Type B pancreatic cell (in vitro differentiated cells): ENCODE measurements at regions not wholly inside any gene's neighbourhood (a gene's known extent, or its start where the extent isn't known, plus 50 kb on each side); places are given as distances from the start of the nearest gene placed in this dataset.

ENCODE experiments used
- DNase-seq: peaks from one replicate; pipeline ENCODE4 v3.0.0; 2021; ENCODE audit warnings: mixed read lengths; ENCODE audit not compliant: unreplicated experiment; ENCODE audit errors: extremely low spot score
- H3K27ac Mint-ChIP-seq: 2 replicates; pipeline ENCODE4 v1.8.0; 2021; ENCODE audit warnings: mild to moderate bottlenecking, mixed read lengths
- H3K27me3 Mint-ChIP-seq: 2 replicates; pipeline ENCODE4 v1.8.0; 2021; ENCODE audit warnings: mixed read lengths
- H3K36me3 Mint-ChIP-seq: 2 replicates; pipeline ENCODE4 v1.8.0; 2021; ENCODE audit warnings: mixed read lengths
- H3K4me1 Mint-ChIP-seq: one replicate; pipeline ENCODE4 v1.8.0; 2021; ENCODE audit warnings: mixed read lengths; ENCODE audit not compliant: unreplicated experiment
- H3K4me3 Mint-ChIP-seq: 2 replicates; pipeline ENCODE4 v1.8.0; 2021; ENCODE audit warnings: mild to moderate bottlenecking, mixed read lengths
- H3K9me3 Mint-ChIP-seq: 2 replicates; pipeline ENCODE4 v1.8.0; 2021; ENCODE audit warnings: mixed read lengths
- TF ChIP-seq, protein P1 (sequence below): fragments of 200-600 bp; sonication (generic); conservative IDR thresholded peaks from 2 replicates; pipeline ENCODE4 v1.5.0; 2021; ENCODE audit warnings: antibody characterized with exemption, mild to moderate bottlenecking

DNA sequence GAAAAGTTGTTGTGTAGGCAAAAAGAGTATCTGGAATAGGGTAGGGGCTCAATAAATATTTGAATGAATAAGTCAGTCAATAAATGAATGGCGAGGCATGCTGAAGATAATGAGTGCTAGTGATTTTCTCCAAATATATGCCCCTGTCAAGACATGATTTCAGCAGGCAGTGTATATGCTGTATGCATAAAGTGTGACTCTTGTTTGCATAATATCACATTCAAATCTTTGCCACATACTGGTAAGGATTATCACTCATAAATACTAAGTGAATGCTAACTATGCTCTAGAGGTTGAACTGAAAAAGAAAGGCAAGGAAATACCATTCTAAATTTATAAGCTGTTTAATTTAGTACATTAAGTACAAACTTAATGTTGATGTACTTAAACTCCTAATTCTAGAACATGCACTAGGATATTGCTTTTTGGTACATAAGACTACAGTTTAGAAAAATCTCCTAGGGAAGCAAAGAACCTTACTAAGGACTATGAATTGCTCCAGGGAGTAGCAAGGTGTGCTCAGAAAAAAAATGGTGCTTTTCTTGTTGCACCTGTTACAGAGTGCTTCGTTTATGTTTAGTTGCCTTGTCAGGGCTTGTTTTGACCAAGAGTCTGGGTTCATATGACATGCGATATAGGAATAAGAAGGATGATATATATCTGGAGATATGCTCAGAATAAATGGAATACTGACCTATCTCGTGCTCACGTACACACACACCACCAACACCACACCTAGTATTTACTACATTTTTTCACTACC, 224.0 kb upstream of the TANK start:
- Mint-ChIP-seq H3K4me3 (peak overlapping the region; percentile 32), H3K27me3 (no peaks in the 10 kb centered on the region), H3K36me3 (no peaks in the 10 kb centered on the region), H3K27ac (peak overlapping the region; percentile 93), H3K9me3 (peaks cover 12% of the 10 kb centered on the region), H3K4me1 (peaks cover 5% of the 10 kb centered on the region)
- TF ChIP-seq, protein P1, sequence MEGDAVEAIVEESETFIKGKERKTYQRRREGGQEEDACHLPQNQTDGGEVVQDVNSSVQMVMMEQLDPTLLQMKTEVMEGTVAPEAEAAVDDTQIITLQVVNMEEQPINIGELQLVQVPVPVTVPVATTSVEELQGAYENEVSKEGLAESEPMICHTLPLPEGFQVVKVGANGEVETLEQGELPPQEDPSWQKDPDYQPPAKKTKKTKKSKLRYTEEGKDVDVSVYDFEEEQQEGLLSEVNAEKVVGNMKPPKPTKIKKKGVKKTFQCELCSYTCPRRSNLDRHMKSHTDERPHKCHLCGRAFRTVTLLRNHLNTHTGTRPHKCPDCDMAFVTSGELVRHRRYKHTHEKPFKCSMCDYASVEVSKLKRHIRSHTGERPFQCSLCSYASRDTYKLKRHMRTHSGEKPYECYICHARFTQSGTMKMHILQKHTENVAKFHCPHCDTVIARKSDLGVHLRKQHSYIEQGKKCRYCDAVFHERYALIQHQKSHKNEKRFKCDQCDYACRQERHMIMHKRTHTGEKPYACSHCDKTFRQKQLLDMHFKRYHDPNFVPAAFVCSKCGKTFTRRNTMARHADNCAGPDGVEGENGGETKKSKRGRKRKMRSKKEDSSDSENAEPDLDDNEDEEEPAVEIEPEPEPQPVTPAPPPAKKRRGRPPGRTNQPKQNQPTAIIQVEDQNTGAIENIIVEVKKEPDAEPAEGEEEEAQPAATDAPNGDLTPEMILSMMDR = no peak
- DNase-seq = no peak

DNA sequence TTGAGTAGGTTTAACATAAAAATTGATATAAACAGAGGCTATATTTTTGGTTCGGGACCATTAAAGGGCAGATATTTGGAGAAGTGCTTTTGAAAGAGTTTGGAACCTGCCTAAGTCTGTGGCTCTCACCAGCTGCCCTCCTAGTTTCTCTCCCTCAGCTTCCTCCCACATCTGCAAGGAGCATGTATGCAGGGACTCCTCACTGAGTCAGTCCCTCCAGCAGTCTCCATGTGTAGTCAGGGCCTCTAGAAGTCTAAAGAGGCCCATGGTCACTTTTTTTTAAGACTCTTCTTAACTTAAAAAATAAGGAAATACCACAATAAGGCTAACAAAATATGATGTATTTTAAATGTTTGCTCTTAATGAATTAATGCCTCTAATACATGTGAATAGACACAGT, 220.0 kb upstream of the TANK start:
- H3K9me3 Mint-ChIP-seq = peaks cover 12% of the 10 kb centered on the region
- H3K27me3 Mint-ChIP-seq = no peaks in the 10 kb centered on the region
- TF ChIP-seq, protein P1 = no peak
- no peak for DNase-seq
- no peak overlapping the region for H3K4me3 Mint-ChIP-seq
- H3K4me1 Mint-ChIP-seq = no peaks in the 10 kb centered on the region
- no peak overlapping the region for H3K27ac Mint-ChIP-seq
- H3K36me3 Mint-ChIP-seq = no peaks in the 10 kb centered on the region

DNA sequence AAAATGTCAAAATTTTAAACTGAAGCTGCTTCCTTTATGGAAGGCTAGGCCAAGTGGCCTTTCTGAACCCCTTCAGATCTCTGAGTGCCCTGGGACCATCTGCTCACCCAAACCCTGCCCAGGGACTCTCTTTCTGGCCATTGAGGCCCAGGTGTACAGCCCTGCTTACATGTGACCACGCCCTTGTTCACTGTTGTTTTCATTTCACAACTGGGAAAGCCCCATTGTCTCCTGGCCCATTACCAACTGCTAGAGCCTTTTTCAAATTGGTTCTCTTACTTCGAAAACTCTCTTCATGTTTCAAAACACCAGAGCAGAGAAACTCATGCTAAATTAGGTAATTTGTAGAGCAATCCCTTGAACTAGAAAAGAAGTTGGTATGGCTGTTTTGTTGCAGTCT, 219.5 kb upstream of the TANK start:
- no peak overlapping the region for H3K4me3 Mint-ChIP-seq
- TF ChIP-seq, protein P1 = no peak
- no peak for DNase-seq
- H3K9me3 Mint-ChIP-seq = peaks cover 12% of the 10 kb centered on the region
- no peak overlapping the region for H3K27ac Mint-ChIP-seq
- H3K36me3 Mint-ChIP-seq = no peaks in the 10 kb centered on the region
- H3K27me3 Mint-ChIP-seq = no peaks in the 10 kb centered on the region
- no peaks in the 10 kb centered on the region for H3K4me1 Mint-ChIP-seq

DNA sequence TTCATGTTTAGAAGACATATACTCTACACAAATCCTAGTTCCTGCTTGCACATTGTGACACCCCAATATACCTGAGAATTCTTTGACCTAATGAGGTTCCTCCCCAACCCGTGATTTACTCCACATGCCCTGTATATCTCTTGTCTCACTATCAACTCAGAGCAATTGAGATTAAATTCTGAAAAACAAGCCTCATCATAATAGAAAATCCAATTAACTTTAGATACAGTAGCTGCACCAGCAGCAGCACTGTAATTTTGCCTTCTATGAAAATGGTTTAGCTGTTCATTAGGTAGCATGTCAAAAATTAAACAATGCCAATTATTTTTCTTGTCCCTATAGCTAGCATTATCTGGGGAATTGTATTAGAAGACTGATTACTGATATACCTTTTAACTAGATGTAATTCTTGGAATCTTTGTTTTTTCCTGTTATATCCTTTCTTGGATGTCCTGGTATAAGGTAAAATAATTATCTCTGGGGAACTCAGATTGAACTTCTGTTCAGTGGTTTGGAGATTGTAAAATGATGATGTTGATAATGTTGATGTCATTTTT, 218.9 kb upstream of the TANK start:
- H3K36me3 Mint-ChIP-seq = no peaks in the 10 kb centered on the region
- TF ChIP-seq, protein P1 = no peak
- H3K9me3 Mint-ChIP-seq = peaks cover 12% of the 10 kb centered on the region
- DNase-seq = no peak
- no peak overlapping the region for H3K27ac Mint-ChIP-seq
- no peak overlapping the region for H3K4me3 Mint-ChIP-seq
- H3K4me1 Mint-ChIP-seq = no peaks in the 10 kb centered on the region
- H3K27me3 Mint-ChIP-seq = no peaks in the 10 kb centered on the region

DNA sequence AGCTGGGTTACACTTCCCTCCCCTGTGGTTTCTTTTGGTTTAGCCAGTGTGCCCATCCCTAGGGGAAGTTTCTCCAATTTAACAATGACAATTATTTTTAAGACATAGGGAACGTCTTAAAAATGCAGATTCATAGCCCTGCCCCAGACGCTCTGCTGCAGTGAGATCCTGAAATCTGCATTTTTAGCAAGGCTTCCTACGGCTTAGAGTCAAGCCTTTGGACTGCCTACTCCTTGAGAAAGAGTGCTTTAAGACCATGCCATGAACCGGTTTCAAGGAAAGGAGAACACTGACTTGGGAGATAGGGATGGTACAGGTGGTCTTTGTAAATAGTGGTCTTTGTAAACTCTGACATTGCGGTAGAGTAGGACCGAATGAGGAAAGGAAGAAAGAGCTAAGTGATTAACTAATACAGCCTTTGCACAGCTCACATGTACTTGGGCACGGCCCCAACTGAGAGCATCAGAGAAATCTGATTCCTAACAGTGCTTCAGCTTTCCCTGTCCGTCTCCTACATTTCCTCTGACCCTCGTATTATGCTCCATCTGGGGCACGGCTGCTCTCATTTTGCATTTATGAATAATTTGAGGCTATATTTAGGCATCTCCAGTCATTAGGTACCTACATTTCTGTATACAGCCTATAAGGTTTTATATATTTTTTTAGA, 217.6 kb upstream of the TANK start:
- TF ChIP-seq, protein P1 = no peak
- Mint-ChIP-seq H3K36me3 (no peaks in the 10 kb centered on the region), H3K27ac (no peak overlapping the region), H3K9me3 (peaks cover 4% of the 10 kb centered on the region), H3K4me3 (no peak overlapping the region), H3K27me3 (no peaks in the 10 kb centered on the region), H3K4me1 (no peaks in the 10 kb centered on the region)
- DNase-seq = no peak
